IMR-90 (cell line): ENCODE measurements at regions not wholly inside any gene's neighbourhood (a gene's known extent, or its start where the extent isn't known, plus 50 kb on each side); places are given as distances from the start of the nearest gene placed in this dataset.

Source experiments
- ATAC-seq: fragments of 200-7000 bp; cut with Tn5 transposase; 2 replicates; pipeline ENCODE4 v1.9.1; 2020; ENCODE audit warnings: low read depth, mild to moderate bottlenecking, moderate library complexity
- BruUV-seq: library from RNA; stranded (reverse); fragments of 400-500 nt; replicated peaks from 2 replicates; lab custom pipeline; 2021; lab: Mats Ljungman, UMichigan
- CTCF ChIA-PET: fragments of 300-600 bp; formaldehyde crosslinking; extraction: SDS; loops from one replicate; lab custom pipeline; 2021; ENCODE audit warnings: antibody characterized with exemption; lab: Yijun Ruan, JAX
- POLR2A ChIA-PET: fragments of 300-600 bp; sonication (Branson Sonifier 250); formaldehyde crosslinking; loops from one replicate; lab custom pipeline; 2022; ENCODE audit warnings: antibody characterized with exemption; ENCODE audit not compliant: unreplicated experiment; lab: Charles Lee
- DNase-seq: peaks from one replicate; pipeline ENCODE4 v3.0.0; 2013
- H2AFZ ChIP-seq: replicated peaks from 2 replicates; pipeline ENCODE3; 2013; ENCODE audit warnings: low read length, mild to moderate bottlenecking; ENCODE audit not compliant: poor library complexity
- H2AK5ac ChIP-seq: 2 replicates; pipeline ENCODE4 v1.6.1; 2013; ENCODE audit warnings: low read depth, low read length, inconsistent platforms
- H2AK9ac ChIP-seq: replicated peaks from 2 replicates; pipeline ENCODE3; 2013; ENCODE audit warnings: mild to moderate bottlenecking, low read depth, low read length, moderate library complexity; ENCODE audit not compliant: poor library complexity
- H2BK120ac ChIP-seq: 2 replicates; pipeline ENCODE4 v1.6.1; 2013; ENCODE audit warnings: low read depth, low read length, inconsistent platforms
- H2BK15ac ChIP-seq: 3 replicates; pipeline ENCODE4 v1.6.1; 2013; ENCODE audit warnings: low read depth, low read length, inconsistent platforms
- H2BK20ac ChIP-seq: 2 replicates; pipeline ENCODE4 v1.6.1; 2013; ENCODE audit warnings: low read depth, mild to moderate bottlenecking, inconsistent platforms, low read length, moderate library complexity
- H2BK5ac ChIP-seq: 2 replicates; pipeline ENCODE4 v1.6.1; 2013; ENCODE audit warnings: mild to moderate bottlenecking, low read depth, low read length, inconsistent platforms; ENCODE audit not compliant: poor library complexity, severe bottlenecking
- H3K14ac ChIP-seq: replicated peaks from 2 replicates; pipeline ENCODE4 v1.6.1; 2013; ENCODE audit warnings: low read depth, low read length, inconsistent platforms
- H3K18ac ChIP-seq: 2 replicates; pipeline ENCODE4 v1.6.1; 2013; ENCODE audit warnings: low read depth, low read length, control low read depth
- H3K23ac ChIP-seq: 2 replicates; pipeline ENCODE4 v1.6.1; 2013; ENCODE audit warnings: low read depth, low read length, inconsistent platforms
- H3K27ac ChIP-seq: 2 replicates; pipeline ENCODE4 v1.5.1; 2013; ENCODE audit warnings: mild to moderate bottlenecking, control low read depth, low read length; ENCODE audit not compliant: insufficient read depth
- H3K27me3 ChIP-seq: 2 replicates; pipeline ENCODE4 v1.6.1; 2013; ENCODE audit warnings: low read length; ENCODE audit not compliant: control insufficient read depth, insufficient read depth
- H3K36me3 ChIP-seq: 2 replicates; pipeline ENCODE4 v1.6.1; 2013; ENCODE audit warnings: low read length, mixed read lengths; ENCODE audit not compliant: control insufficient read depth, insufficient read depth
- H3K4ac ChIP-seq: 2 replicates; pipeline ENCODE4 v1.6.1; 2013; ENCODE audit warnings: low read depth, low read length, inconsistent platforms
- H3K4me1 ChIP-seq: 2 replicates; pipeline ENCODE4 v1.6.1; 2013; ENCODE audit warnings: low read length, mixed read lengths; ENCODE audit not compliant: control insufficient read depth, insufficient read depth
- H3K4me2 ChIP-seq: 2 replicates; pipeline ENCODE4 v1.6.1; 2013; ENCODE audit warnings: low read depth, mild to moderate bottlenecking, control low read depth, low read length, moderate library complexity
- H3K4me3 ChIP-seq: 2 replicates; pipeline ENCODE4 v1.5.1; 2013; ENCODE audit warnings: low read depth, mild to moderate bottlenecking, control low read depth, low read length, moderate library complexity; ENCODE audit not compliant: insufficient read depth
- H3K56ac ChIP-seq: 2 replicates; pipeline ENCODE4 v1.6.1; 2013; ENCODE audit warnings: low read length, inconsistent platforms; ENCODE audit not compliant: insufficient read depth; ENCODE audit errors: extremely low read depth
- H3K79me1 ChIP-seq, 2 experiments: 2 replicates each; pipeline ENCODE4 v1.6.1; 2013; ENCODE audit warnings: low read length in 2 of 2, inconsistent platforms in 1 of 2, low read depth in 1 of 2
- H3K9ac ChIP-seq: 2 replicates; pipeline ENCODE4 v1.6.1; 2013; ENCODE audit warnings: low read depth, low read length, control low read depth
- H3K9me1 ChIP-seq: 2 replicates; pipeline ENCODE4 v1.6.1; 2013; ENCODE audit warnings: low read length, inconsistent platforms; ENCODE audit not compliant: insufficient read depth
- H3K9me3 ChIP-seq: 2 replicates; pipeline ENCODE4 v1.6.1; 2013; ENCODE audit warnings: low read length; ENCODE audit not compliant: control insufficient read depth, insufficient read depth
- H4K20me1 ChIP-seq: 2 replicates; pipeline ENCODE4 v1.6.1; 2013; ENCODE audit warnings: low read length, inconsistent platforms; ENCODE audit not compliant: insufficient read depth
- H4K5ac ChIP-seq: 2 replicates; pipeline ENCODE4 v1.6.1; 2013; ENCODE audit warnings: mild to moderate bottlenecking, low read depth, low read length, control low read depth
- H4K8ac ChIP-seq, 2 experiments: 2 replicates each; pipeline ENCODE4 v1.6.1; 2013; ENCODE audit warnings: low read depth in 2 of 2, low read length in 2 of 2, control low read depth in 1 of 2, inconsistent platforms in 1 of 2
- H4K91ac ChIP-seq: 2 replicates; pipeline ENCODE4 v1.6.1; 2013; ENCODE audit warnings: low read depth, low read length, inconsistent platforms; ENCODE audit not compliant: insufficient read depth
- BHLHE40 ChIP-seq: fragments of 150-350 bp; IDR thresholded peaks from 2 replicates; pipeline ENCODE4 v1.6.1; 2016; ENCODE audit warnings: mild to moderate bottlenecking, low read depth, low read length
- CEBPB ChIP-seq: IDR thresholded peaks from 2 replicates; pipeline ENCODE4 v1.6.1; 2012; ENCODE audit warnings: low read depth, low read length, improper control_type of control experiment
- MAZ ChIP-seq: IDR thresholded peaks from 2 replicates; pipeline ENCODE4 v1.6.1; 2012; ENCODE audit warnings: low read depth, mild to moderate bottlenecking, low read length, improper control_type of control experiment, moderate library complexity, borderline replicate concordance
- MXI1 ChIP-seq: IDR thresholded peaks from 2 replicates; pipeline ENCODE4 v1.6.1; 2012; ENCODE audit warnings: low read depth, mild to moderate bottlenecking, low read length, moderate library complexity, borderline replicate concordance
- POLR2A ChIP-seq: IDR thresholded peaks from 2 replicates; pipeline ENCODE4 v1.6.1; 2012; ENCODE audit warnings: mild to moderate bottlenecking, low read depth, low read length
- RAD21 ChIP-seq: IDR thresholded peaks from 2 replicates; pipeline ENCODE4 v1.6.1; 2012; ENCODE audit warnings: low read length, improper control_type of control experiment
- RCOR1 ChIP-seq: IDR thresholded peaks from 2 replicates; pipeline ENCODE4 v1.6.1; 2012; ENCODE audit warnings: mild to moderate bottlenecking, low read length, improper control_type of control experiment; ENCODE audit not compliant: insufficient replicate concordance
- USF2 ChIP-seq: fragments of 150-350 bp; IDR thresholded peaks from 2 replicates; pipeline ENCODE4 v1.6.1; 2017; ENCODE audit warnings: mild to moderate bottlenecking, antibody characterized with exemption, low read length, low read depth
- WGBS, 2 experiments: methylation state at CpG; one replicate each; pipeline versions ENCODE4 v1.1.5 to v1.1.7; 2013; ENCODE audit warnings: missing lambda C conversion rate in 2 of 2; ENCODE audit not compliant: insufficient read length in 1 of 2; ENCODE audit errors: extremely low coverage in 2 of 2; 5-methylcytosine and 5-hydroxymethylcytosine counted together
- dilution Hi-C: fragments of 300-500 bp; cut with HindIII; formaldehyde crosslinking; loops from one replicate; pipeline ENCODE4 v1.14.3; 2018; ENCODE audit warnings: low sequenced_read_pairs; ENCODE audit not compliant: unreplicated experiment
- in situ Hi-C: fragments of 300-500 bp; cut with MboI; formaldehyde crosslinking; loops from 3 replicates; pipeline ENCODE4 v1.14.3; 2019; ENCODE audit warnings: low sequenced_read_pairs, inconsistent platforms, mixed read lengths
- intact Hi-C: fragments of 100-400 bp; cut with micrococcal nuclease; formaldehyde crosslinking; loops from 2 replicates; pipeline ENCODE4 v1.10.0; 2022

- Histone ChIP-seq H3K56ac (no peak overlapping the region), H2BK120ac (no peak overlapping the region), H3K18ac (no peak overlapping the region), H3K36me3 (no peaks in the 10 kb centered on the region), H3K27me3 (peaks cover 2% of the 10 kb centered on the region; the same call in 1 of the 2 replicates), H2AK9ac (no peak overlapping the region), H3K14ac (no peak overlapping the region), H4K20me1 (no peaks in the 10 kb centered on the region), H4K91ac (no peak overlapping the region), H3K27ac (no peak overlapping the region), H3K9ac (no peak overlapping the region), H3K9me3 (peaks cover 5% of the 10 kb centered on the region; the same call in 1 of the 2 replicates), H4K8ac (no peak overlapping the region), H2AK5ac (no peak overlapping the region), H3K23ac (no peak overlapping the region), H2BK15ac (no peak overlapping the region), H3K9me1 (no peaks in the 10 kb centered on the region), H3K4me3 (no peak overlapping the region), H2BK5ac (no peak overlapping the region), H3K4me1 (no peaks in the 10 kb centered on the region), H3K4me2 (no peak overlapping the region), H3K4ac (no peak overlapping the region), H4K5ac (no peak overlapping the region), H2BK20ac (no peak overlapping the region), H3K79me1 (no peaks in the 10 kb centered on the region), H2AFZ (no peak overlapping the region)
- no peak for TF ChIP-seq POLR2A
- no peak for TF ChIP-seq RCOR1
- TF ChIP-seq BHLHE40 = no peak
- no peak for TF ChIP-seq CEBPB
- TF ChIP-seq MAZ = no peak
- no peak for TF ChIP-seq USF2
- no peak for TF ChIP-seq RAD21
- TF ChIP-seq MXI1 = no peak
- intact Hi-C loops (no loop called here), dilution Hi-C loops (no loop called here), in situ Hi-C loops (no loop called here)
- ATAC-seq (no peak), DNase-seq (no peak)
- POLR2A ChIA-PET = no interaction called here
- whole genome bisulfite sequencing, 2 experiments = no CpG with 5 or more reads among the region's 2 CpGs
- BruUV-seq = no TSS peak
- CTCF ChIA-PET = no interaction called here
These were observed 73.8 kb upstream of the TJP1 start for GRCh38 chr15:29896062-29896461.
